OCI-LY7 (cell line): ENCODE measurements at regions not wholly inside any gene's neighbourhood (a gene's known extent, or its start where the extent isn't known, plus 50 kb on each side); places are given as distances from the start of the nearest gene placed in this dataset.
"Not testable (repeated sequence)": the region's sequence is repeated elsewhere in the genome, so short reads cannot be mapped to it uniquely, and the experiment has no call there.

Experiments
- EZH2phosphoT487 ChIP-seq: fragments of 200-600 bp; sonication (generic); IDR thresholded peaks from 2 replicates; pipeline ENCODE4 v1.6.1; 2018; ENCODE audit warnings: low read depth, borderline replicate concordance, mild to moderate bottlenecking, mixed run types, antibody characterized with exemption, low read length, moderate library complexity, mixed read lengths
- TF ChIP-seq, protein P1 (sequence below): fragments of 200-600 bp; sonication (generic); conservative IDR thresholded peaks from 2 replicates; pipeline ENCODE4 v1.5.1; 2014; ENCODE audit warnings: mild to moderate bottlenecking, antibody characterized with exemption, low read length, moderate library complexity, mixed read lengths

DNA sequence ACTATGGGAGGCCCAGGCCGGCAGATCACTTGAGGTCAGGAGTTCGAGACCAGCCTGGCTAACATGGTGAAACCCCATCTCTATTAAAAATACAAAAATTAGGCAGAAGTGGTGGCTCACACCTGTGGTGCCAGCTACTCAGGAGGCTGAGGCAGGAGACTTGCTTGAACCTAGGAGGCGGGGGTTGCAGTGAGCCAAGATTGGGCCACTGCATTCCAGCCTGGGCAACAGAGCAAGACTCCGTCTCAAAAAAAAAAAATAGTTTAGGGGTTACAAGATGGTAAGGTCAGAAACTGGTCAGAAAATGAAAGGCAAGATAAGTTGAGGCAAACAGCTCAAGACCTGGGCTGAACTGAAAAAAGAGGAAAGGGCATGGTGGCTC, 55.9 kb upstream of the XIAP start:
- TF ChIP-seq, protein P1, sequence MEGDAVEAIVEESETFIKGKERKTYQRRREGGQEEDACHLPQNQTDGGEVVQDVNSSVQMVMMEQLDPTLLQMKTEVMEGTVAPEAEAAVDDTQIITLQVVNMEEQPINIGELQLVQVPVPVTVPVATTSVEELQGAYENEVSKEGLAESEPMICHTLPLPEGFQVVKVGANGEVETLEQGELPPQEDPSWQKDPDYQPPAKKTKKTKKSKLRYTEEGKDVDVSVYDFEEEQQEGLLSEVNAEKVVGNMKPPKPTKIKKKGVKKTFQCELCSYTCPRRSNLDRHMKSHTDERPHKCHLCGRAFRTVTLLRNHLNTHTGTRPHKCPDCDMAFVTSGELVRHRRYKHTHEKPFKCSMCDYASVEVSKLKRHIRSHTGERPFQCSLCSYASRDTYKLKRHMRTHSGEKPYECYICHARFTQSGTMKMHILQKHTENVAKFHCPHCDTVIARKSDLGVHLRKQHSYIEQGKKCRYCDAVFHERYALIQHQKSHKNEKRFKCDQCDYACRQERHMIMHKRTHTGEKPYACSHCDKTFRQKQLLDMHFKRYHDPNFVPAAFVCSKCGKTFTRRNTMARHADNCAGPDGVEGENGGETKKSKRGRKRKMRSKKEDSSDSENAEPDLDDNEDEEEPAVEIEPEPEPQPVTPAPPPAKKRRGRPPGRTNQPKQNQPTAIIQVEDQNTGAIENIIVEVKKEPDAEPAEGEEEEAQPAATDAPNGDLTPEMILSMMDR = not testable (repeated sequence)
- not testable (repeated sequence) for TF ChIP-seq EZH2phosphoT487
